OCI-LY1 (cell line): ENCODE measurements at regions not wholly inside any gene's neighbourhood (a gene's known extent, or its start where the extent isn't known, plus 50 kb on each side); places are given as distances from the start of the nearest gene placed in this dataset.

Experiments
- H2AFZ ChIP-seq: fragments of 200-600 bp; sonication (generic), shearing (Covaris generic); 2 replicates; pipeline ENCODE4 v1.6.0; 2014; ENCODE audit warnings: antibody characterized with exemption, mild to moderate bottlenecking, low read length
- H3F3A ChIP-seq: fragments of 200-600 bp; sonication (generic), shearing (Covaris generic); 2 replicates; pipeline ENCODE4 v1.6.0; 2014; ENCODE audit warnings: mild to moderate bottlenecking, antibody characterized with exemption, low read length, moderate library complexity; ENCODE audit not compliant: insufficient read depth
- H3K27ac ChIP-seq: fragments of 200-600 bp; sonication (generic); 2 replicates; pipeline ENCODE4 v1.5.1; 2014; ENCODE audit warnings: low read length, mixed run types, mild to moderate bottlenecking, low read depth; ENCODE audit not compliant: poor library complexity, severe bottlenecking
- H3K27me3 ChIP-seq: fragments of 200-600 bp; sonication (generic); 2 replicates; pipeline ENCODE4 v1.6.0; 2014; ENCODE audit warnings: antibody characterized with exemption, mild to moderate bottlenecking, low read length, moderate library complexity; ENCODE audit not compliant: insufficient read depth
- H3K36me3 ChIP-seq: fragments of 200-600 bp; sonication (generic); 2 replicates; pipeline ENCODE4 v1.6.1; 2014; ENCODE audit warnings: mild to moderate bottlenecking, antibody characterized with exemption, low read length, moderate library complexity, mixed read lengths; ENCODE audit not compliant: insufficient read depth
- H3K4me1 ChIP-seq: fragments of 200-600 bp; sonication (generic); 2 replicates; pipeline ENCODE4 v1.5.1; 2014; ENCODE audit warnings: mild to moderate bottlenecking, low read length, moderate library complexity; ENCODE audit not compliant: insufficient read depth, severe bottlenecking
- H3K4me2 ChIP-seq: fragments of 200-600 bp; sonication (generic), shearing (Covaris generic); 2 replicates; pipeline ENCODE4 v1.6.1; 2014; ENCODE audit warnings: low read length
- H3K4me3 ChIP-seq: fragments of 200-600 bp; sonication (generic); 2 replicates; pipeline ENCODE4 v1.5.1; 2014; ENCODE audit warnings: low read length, low read depth, mild to moderate bottlenecking, mixed read lengths; ENCODE audit not compliant: poor library complexity, severe bottlenecking
- H3K79me2 ChIP-seq: fragments of 200-600 bp; shearing (Covaris generic); 2 replicates; pipeline ENCODE4 v1.6.1; 2016; ENCODE audit warnings: mixed run types, low read length, mixed read lengths; ENCODE audit not compliant: insufficient read depth
- H3K9ac ChIP-seq: fragments of 200-600 bp; sonication (generic), shearing (Covaris generic); 2 replicates; pipeline ENCODE4 v1.6.1; 2014; ENCODE audit warnings: mild to moderate bottlenecking, low read length, mixed read lengths
- H3K9me2 ChIP-seq: fragments of 200-600 bp; sonication (generic), shearing (Covaris generic); 2 replicates; pipeline ENCODE4 v1.6.1; 2014; ENCODE audit warnings: low read depth, mild to moderate bottlenecking, low read length, mixed read lengths
- H3K9me3 ChIP-seq: fragments of 200-600 bp; shearing (Covaris generic); 2 replicates; pipeline ENCODE4 v1.6.1; 2014; ENCODE audit warnings: low read length, mixed read lengths
- H4K20me1 ChIP-seq: fragments of 200-600 bp; sonication (generic), shearing (Covaris generic); 2 replicates; pipeline ENCODE4 v1.6.0; 2016; ENCODE audit warnings: mild to moderate bottlenecking, low read length; ENCODE audit not compliant: insufficient read depth
- EZH2 ChIP-seq: fragments of 200-600 bp; sonication (generic), shearing (Covaris generic); IDR thresholded peaks from 2 replicates; pipeline ENCODE4 v1.8.0; 2017; ENCODE audit warnings: borderline replicate concordance, mixed run types, mild to moderate bottlenecking, antibody characterized with exemption, low read length, moderate library complexity, mixed read lengths
- TF ChIP-seq, protein P1 (sequence below): fragments of 200-600 bp; sonication (generic), shearing (Covaris generic); IDR thresholded peaks from 2 replicates; pipeline ENCODE4 v1.5.1; 2017; ENCODE audit warnings: mild to moderate bottlenecking, antibody characterized with exemption, low read length, moderate library complexity, mixed read lengths

DNA sequence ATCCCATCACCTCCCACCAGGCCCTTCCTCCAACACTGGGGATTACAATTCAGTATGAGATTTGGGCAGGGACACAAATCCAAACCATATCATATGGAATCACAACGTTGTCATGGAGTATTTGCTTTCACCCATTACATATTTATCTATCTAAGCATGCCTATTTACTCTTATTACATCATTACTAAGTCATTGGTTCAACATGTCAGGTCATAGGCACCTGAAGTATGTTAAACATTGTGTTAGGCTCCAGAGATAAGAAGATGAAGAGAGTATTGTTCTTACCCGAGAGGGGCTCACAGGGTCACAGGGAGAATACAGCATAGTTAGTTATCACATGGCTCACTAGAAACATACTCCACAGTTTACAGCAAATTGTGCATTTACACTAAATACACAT lies 150.5 kb downstream of the TMEM161B start:
- TF ChIP-seq, protein P1, sequence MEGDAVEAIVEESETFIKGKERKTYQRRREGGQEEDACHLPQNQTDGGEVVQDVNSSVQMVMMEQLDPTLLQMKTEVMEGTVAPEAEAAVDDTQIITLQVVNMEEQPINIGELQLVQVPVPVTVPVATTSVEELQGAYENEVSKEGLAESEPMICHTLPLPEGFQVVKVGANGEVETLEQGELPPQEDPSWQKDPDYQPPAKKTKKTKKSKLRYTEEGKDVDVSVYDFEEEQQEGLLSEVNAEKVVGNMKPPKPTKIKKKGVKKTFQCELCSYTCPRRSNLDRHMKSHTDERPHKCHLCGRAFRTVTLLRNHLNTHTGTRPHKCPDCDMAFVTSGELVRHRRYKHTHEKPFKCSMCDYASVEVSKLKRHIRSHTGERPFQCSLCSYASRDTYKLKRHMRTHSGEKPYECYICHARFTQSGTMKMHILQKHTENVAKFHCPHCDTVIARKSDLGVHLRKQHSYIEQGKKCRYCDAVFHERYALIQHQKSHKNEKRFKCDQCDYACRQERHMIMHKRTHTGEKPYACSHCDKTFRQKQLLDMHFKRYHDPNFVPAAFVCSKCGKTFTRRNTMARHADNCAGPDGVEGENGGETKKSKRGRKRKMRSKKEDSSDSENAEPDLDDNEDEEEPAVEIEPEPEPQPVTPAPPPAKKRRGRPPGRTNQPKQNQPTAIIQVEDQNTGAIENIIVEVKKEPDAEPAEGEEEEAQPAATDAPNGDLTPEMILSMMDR: no peak
- no peak for TF ChIP-seq EZH2
- Histone ChIP-seq H3F3A (no peaks in the 10 kb centered on the region), H3K4me3 (no peak overlapping the region)

DNA sequence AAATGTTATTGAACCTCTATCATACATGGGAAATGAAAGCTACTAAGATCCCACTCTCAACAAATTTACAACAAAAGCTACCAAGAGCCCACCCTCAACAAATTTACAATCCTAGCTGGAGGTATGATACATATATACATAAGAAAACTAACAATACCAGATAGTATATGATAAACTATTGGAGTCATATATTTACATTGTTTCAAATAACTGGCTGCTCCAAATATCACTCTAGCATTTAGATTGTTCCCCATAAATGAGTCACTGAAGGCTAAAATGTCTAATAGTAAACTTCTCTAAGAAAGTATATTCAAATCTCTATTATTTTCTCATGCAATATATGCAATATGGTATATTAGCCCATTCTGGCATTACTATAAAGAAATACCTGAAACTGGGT lies 151.1 kb downstream of the TMEM161B start:
- H3K9me2 ChIP-seq: no peaks in the 10 kb centered on the region
- no peaks in the 10 kb centered on the region for H3K4me1 ChIP-seq

More for the DNA sequence above, 150.5 kb downstream of the TMEM161B start:
- H3K9me2 ChIP-seq: no peaks in the 10 kb centered on the region
- H3K4me2 ChIP-seq: no peak overlapping the region
- no peaks in the 10 kb centered on the region for H3K4me1 ChIP-seq
- H3K27ac ChIP-seq: no peak overlapping the region
- H2AFZ ChIP-seq: no peak overlapping the region
- no peaks in the 10 kb centered on the region for H3K79me2 ChIP-seq
- H3K9ac ChIP-seq: no peak overlapping the region
- no peaks in the 10 kb centered on the region for H3K9me3 ChIP-seq
- no peaks in the 10 kb centered on the region for H3K36me3 ChIP-seq
- no peaks in the 10 kb centered on the region for H4K20me1 ChIP-seq
- H3K27me3 ChIP-seq: no peaks in the 10 kb centered on the region

DNA sequence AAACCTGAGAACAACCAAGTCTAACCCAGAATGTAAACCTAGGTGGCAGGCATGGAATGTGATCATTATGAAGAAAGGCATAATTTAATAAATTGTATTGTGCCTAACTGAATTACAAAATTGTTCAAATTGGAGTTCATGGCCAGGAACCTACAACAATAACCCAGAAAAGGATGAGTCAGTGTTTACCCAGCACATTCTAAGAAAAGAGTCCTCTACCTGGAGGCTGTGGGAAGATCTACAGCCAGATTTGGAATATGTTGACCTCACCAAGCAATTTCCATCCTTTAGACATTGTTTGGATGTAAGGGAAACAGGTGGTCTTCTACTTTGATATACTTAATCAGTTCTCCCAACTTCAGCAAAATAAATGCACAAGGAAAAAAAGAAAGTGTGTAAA lies 152.2 kb downstream of the TMEM161B start:
- TF ChIP-seq EZH2: no peak
- TF ChIP-seq, protein P1: no peak
- no peaks in the 10 kb centered on the region for H3K79me2 ChIP-seq
- H2AFZ ChIP-seq: no peak overlapping the region
- no peak overlapping the region for H3K27ac ChIP-seq
- H3K9ac ChIP-seq: no peak overlapping the region
- H3K9me2 ChIP-seq: no peaks in the 10 kb centered on the region
- H3K9me3 ChIP-seq: no peaks in the 10 kb centered on the region
- H3K4me2 ChIP-seq: no peak overlapping the region
- H3K4me3 ChIP-seq: no peak overlapping the region
- no peaks in the 10 kb centered on the region for H3K27me3 ChIP-seq
- H3K36me3 ChIP-seq: no peaks in the 10 kb centered on the region
- no peaks in the 10 kb centered on the region for H3K4me1 ChIP-seq
- H4K20me1 ChIP-seq: no peaks in the 10 kb centered on the region
- H3F3A ChIP-seq: no peaks in the 10 kb centered on the region

More for the DNA sequence above, 151.1 kb downstream of the TMEM161B start:
- no peaks in the 10 kb centered on the region for H3F3A ChIP-seq
- H3K9ac ChIP-seq: no peak overlapping the region
- H4K20me1 ChIP-seq: no peaks in the 10 kb centered on the region
- TF ChIP-seq EZH2: no peak
- TF ChIP-seq, protein P1: no peak
- no peak overlapping the region for H2AFZ ChIP-seq
- no peaks in the 10 kb centered on the region for H3K9me3 ChIP-seq
- no peaks in the 10 kb centered on the region for H3K27me3 ChIP-seq
- H3K79me2 ChIP-seq: no peaks in the 10 kb centered on the region
- H3K4me2 ChIP-seq: no peak overlapping the region
- H3K36me3 ChIP-seq: no peaks in the 10 kb centered on the region
- no peak overlapping the region for H3K27ac ChIP-seq
- H3K4me3 ChIP-seq: no peak overlapping the region
